GM23248 (cell line): ENCODE measurements at regions not wholly inside any gene's neighbourhood (a gene's known extent, or its start where the extent isn't known, plus 50 kb on each side); places are given as distances from the start of the nearest gene placed in this dataset.

Experiments
- EZH2 ChIP-seq: fragments of 200-600 bp; sonication (generic); IDR thresholded peaks from 2 replicates; pipeline ENCODE4 v1.6.1; 2018; ENCODE audit warnings: antibody characterized with exemption, mild to moderate bottlenecking; ENCODE audit not compliant: insufficient read depth, poor library complexity, severe bottlenecking
- EZH2phosphoT487 ChIP-seq: fragments of 200-600 bp; sonication (generic); IDR thresholded peaks from 2 replicates; pipeline ENCODE4 v1.6.1; 2018; ENCODE audit warnings: antibody characterized with exemption, moderate library complexity, mild to moderate bottlenecking, low read depth; ENCODE audit not compliant: insufficient read depth

DNA sequence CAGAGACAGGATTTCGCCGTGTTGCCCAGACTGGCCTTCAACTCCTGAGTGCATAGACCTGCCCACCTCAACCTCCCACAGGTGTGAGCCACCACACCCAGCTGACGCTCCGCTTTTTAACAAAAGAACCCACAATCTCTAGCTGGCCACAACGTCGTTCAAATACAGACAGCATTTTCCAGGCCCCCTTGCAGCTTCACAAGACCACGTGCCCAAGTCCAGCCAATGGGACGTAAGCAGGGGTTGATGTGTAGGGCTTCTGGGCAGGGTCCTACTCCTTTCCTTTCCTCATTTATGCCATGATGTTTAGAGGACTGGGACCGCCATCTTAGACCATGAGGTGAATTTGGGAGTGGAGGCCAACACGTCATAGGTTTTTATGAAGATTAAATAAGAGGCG, 81.0 kb downstream of the TFAP2C start:
- TF ChIP-seq EZH2 (no peak), EZH2phosphoT487 (no peak)
